ENCODE measurements at regions not wholly inside any gene's neighbourhood (a gene's known extent, or its start where the extent isn't known, plus 50 kb on each side); places are given as distances from the start of the nearest gene placed in this dataset.

DNA sequence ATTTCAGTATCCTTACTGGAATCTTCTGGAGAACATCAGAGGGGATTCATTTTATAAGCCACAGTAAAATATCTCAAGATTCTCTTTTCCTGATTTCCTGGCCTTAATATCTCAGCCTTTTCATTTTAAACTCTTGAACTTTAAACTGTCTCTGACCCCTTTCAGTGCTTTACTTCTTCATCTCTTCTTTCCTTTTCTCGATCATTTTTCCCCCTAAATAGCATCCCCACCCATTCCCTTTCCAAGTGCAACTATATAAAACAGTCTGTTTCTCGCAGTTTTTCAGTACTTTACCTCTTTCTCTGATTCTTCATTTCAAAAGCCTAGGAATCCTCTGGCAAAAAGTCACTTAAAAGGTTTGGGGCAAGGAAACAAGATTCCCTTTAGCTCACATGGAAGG lies 80.5 kb downstream of the PALM2AKAP2 start:
- TF ChIP-seq POLR2A (IDR thresholded peaks at IDR 0.05) (no peak), EP300 (IDR thresholded peaks at IDR 0.05) (no peak)
- TF ChIP-seq, protein P1, sequence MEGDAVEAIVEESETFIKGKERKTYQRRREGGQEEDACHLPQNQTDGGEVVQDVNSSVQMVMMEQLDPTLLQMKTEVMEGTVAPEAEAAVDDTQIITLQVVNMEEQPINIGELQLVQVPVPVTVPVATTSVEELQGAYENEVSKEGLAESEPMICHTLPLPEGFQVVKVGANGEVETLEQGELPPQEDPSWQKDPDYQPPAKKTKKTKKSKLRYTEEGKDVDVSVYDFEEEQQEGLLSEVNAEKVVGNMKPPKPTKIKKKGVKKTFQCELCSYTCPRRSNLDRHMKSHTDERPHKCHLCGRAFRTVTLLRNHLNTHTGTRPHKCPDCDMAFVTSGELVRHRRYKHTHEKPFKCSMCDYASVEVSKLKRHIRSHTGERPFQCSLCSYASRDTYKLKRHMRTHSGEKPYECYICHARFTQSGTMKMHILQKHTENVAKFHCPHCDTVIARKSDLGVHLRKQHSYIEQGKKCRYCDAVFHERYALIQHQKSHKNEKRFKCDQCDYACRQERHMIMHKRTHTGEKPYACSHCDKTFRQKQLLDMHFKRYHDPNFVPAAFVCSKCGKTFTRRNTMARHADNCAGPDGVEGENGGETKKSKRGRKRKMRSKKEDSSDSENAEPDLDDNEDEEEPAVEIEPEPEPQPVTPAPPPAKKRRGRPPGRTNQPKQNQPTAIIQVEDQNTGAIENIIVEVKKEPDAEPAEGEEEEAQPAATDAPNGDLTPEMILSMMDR (IDR thresholded peaks at IDR 0.05), result no peak
